NCI-H1694 treated with DMSO at 0.1 percent for 48 hours (cell line): ENCODE measurements at regions not wholly inside any gene's neighbourhood (a gene's known extent, or its start where the extent isn't known, plus 50 kb on each side); places are given as distances from the start of the nearest gene placed in this dataset.

Source experiments
- DNase-seq: peaks from one replicate; lab custom pipeline; 2025; lab: John Stamatoyannopoulos, UW

GRCh38 chrX:45295259-45295986 lies 94.7 kb upstream of the DIPK2B start:
- no peak for DNase-seq

GRCh38 chrX:45274576-45274975 lies 73.9 kb upstream of the DIPK2B start:
- no peak for DNase-seq

- DNase-seq = no peak
These were observed 66.3 kb upstream of the DIPK2B start for GRCh38 chrX:45267007-45267406.

GRCh38 chrX:45266456-45266855 lies 65.8 kb upstream of the DIPK2B start:
- DNase-seq = no peak

GRCh38 chrX:45264865-45265264 lies 64.2 kb upstream of the DIPK2B start:
- DNase-seq = no peak

- DNase-seq = no peak
These were observed 60.8 kb upstream of the DIPK2B start for GRCh38 chrX:45261471-45261870.

GRCh38 chrX:45261005-45261404 lies 60.3 kb upstream of the DIPK2B start:
- no peak for DNase-seq

GRCh38 chrX:45258731-45259402 lies 58.2 kb upstream of the DIPK2B start:
- DNase-seq = no peak
